RWPE2 (cell line): ENCODE measurements at regions not wholly inside any gene's neighbourhood (a gene's known extent, or its start where the extent isn't known, plus 50 kb on each side); places are given as distances from the start of the nearest gene placed in this dataset.

Source experiments
- ATAC-seq: fragments of 200-7000 bp; cut with Tn5 transposase; 3 replicates; pipeline ENCODE4 v1.9.1; 2021; ENCODE audit warnings: low read depth
- DNase-seq: peaks from one replicate; pipeline ENCODE4 v3.0.0-alpha.2; 2020; ENCODE audit warnings: low spot score
- H3K27ac ChIP-seq: fragments of 450-650 bp; 2 replicates; pipeline ENCODE4 v1.5.1; 2017; ENCODE audit warnings: mild to moderate bottlenecking; ENCODE audit not compliant: poor library complexity, severe bottlenecking
- H3K27me3 ChIP-seq: fragments of 250-450 bp; sonication (Bioruptor Pico); 2 replicates; pipeline ENCODE4 v1.5.1; 2021; ENCODE audit warnings: mild to moderate bottlenecking, moderate library complexity; ENCODE audit not compliant: insufficient read depth, poor library complexity, severe bottlenecking
- H3K36me3 ChIP-seq: fragments of 250-450 bp; sonication (Bioruptor Pico); 2 replicates; pipeline ENCODE4 v1.5.1; 2020; ENCODE audit warnings: low read depth, mild to moderate bottlenecking, moderate library complexity
- H3K4me1 ChIP-seq: fragments of 250-450 bp; sonication (Bioruptor Pico); 2 replicates; pipeline ENCODE4 v1.5.1; 2021; ENCODE audit warnings: mild to moderate bottlenecking, moderate library complexity; ENCODE audit not compliant: insufficient read depth, poor library complexity, severe bottlenecking
- H3K4me3 ChIP-seq: fragments of 250-450 bp; sonication (Bioruptor Pico); 2 replicates; pipeline ENCODE4 v1.5.1; 2021; ENCODE audit warnings: mild to moderate bottlenecking, moderate library complexity; ENCODE audit not compliant: severe bottlenecking
- H3K9me3 ChIP-seq: fragments of 250-450 bp; sonication (Bioruptor Pico); 2 replicates; pipeline ENCODE4 v1.5.1; 2021; ENCODE audit warnings: mild to moderate bottlenecking, moderate library complexity; ENCODE audit not compliant: severe bottlenecking
- CTCF ChIP-seq: fragments of 450-650 bp; IDR thresholded peaks from one replicate; pipeline ENCODE4 v1.5.1; 2017; ENCODE audit warnings: mild to moderate bottlenecking, moderate library complexity; ENCODE audit not compliant: poor library complexity, severe bottlenecking

GRCh38 chr3:31254483-31254882 lies 278.2 kb upstream of the STT3B start:
- Histone ChIP-seq H3K36me3 (no peaks in the 10 kb centered on the region), H3K4me3 (no peak overlapping the region), H3K27ac (no peak overlapping the region), H3K27me3 (no peaks in the 10 kb centered on the region), H3K4me1 (no peaks in the 10 kb centered on the region), H3K9me3 (no peaks in the 10 kb centered on the region)
- DNase-seq (no peak), ATAC-seq (no peak)
- no peak for TF ChIP-seq CTCF

- ATAC-seq, result no peak
These were observed 277.6 kb upstream of the STT3B start for GRCh38 chr3:31255007-31255581.

GRCh38 chr3:31262201-31262600 lies 270.5 kb upstream of the STT3B start:
- Histone ChIP-seq H3K9me3 (no peaks in the 10 kb centered on the region), H3K4me3 (no peak overlapping the region), H3K4me1 (no peaks in the 10 kb centered on the region), H3K27me3 (no peaks in the 10 kb centered on the region), H3K36me3 (no peaks in the 10 kb centered on the region), H3K27ac (no peak overlapping the region)
- ATAC-seq (no peak), DNase-seq (no peak)
- no peak for TF ChIP-seq CTCF

More at GRCh38 chr3:31255007-31255581, 277.6 kb upstream of the STT3B start:
- no peak for TF ChIP-seq CTCF
- Histone ChIP-seq H3K36me3 (no peaks in the 10 kb centered on the region), H3K4me1 (no peaks in the 10 kb centered on the region), H3K27me3 (no peaks in the 10 kb centered on the region), H3K9me3 (no peaks in the 10 kb centered on the region), H3K4me3 (no peak overlapping the region), H3K27ac (no peak overlapping the region)
- DNase-seq, result no peak

- no peaks in the 10 kb centered on the region for H3K36me3 ChIP-seq
- H3K4me1 ChIP-seq, result no peaks in the 10 kb centered on the region
- no peak overlapping the region for H3K27ac ChIP-seq
- DNase-seq (no peak), ATAC-seq (no peak)
- no peak overlapping the region for H3K4me3 ChIP-seq
- H3K27me3 ChIP-seq, result no peaks in the 10 kb centered on the region
- TF ChIP-seq CTCF, result no peak
- no peaks in the 10 kb centered on the region for H3K9me3 ChIP-seq
These were observed 268.8 kb upstream of the STT3B start for GRCh38 chr3:31263897-31264296.

- Histone ChIP-seq H3K27ac (no peak overlapping the region), H3K4me1 (no peaks in the 10 kb centered on the region), H3K36me3 (no peaks in the 10 kb centered on the region), H3K9me3 (no peaks in the 10 kb centered on the region), H3K27me3 (no peaks in the 10 kb centered on the region), H3K4me3 (no peak overlapping the region)
- TF ChIP-seq CTCF, result no peak
- no peak for ATAC-seq
- no peak for DNase-seq
These were observed 266.9 kb upstream of the STT3B start for GRCh38 chr3:31265646-31266428.
